Bronchial epithelial cell (primary cell): ENCODE measurements at regions not wholly inside any gene's neighbourhood (a gene's known extent, or its start where the extent isn't known, plus 50 kb on each side); places are given as distances from the start of the nearest gene placed in this dataset.
A peak's percentile ranks its signal among the peaks of the same experiment; 100 is the strongest.
"Not testable (repeated sequence)": the region's sequence is repeated elsewhere in the genome, so short reads cannot be mapped to it uniquely, and the experiment has no call there.

ENCODE experiments used
- DNase-seq: peaks from one replicate; pipeline ENCODE4 v3.0.0-alpha.2; 2010; ENCODE audit warnings: low read depth
- FAIRE-seq: peaks from 2 replicates; lab custom pipeline; 2011; peaks lifted over from hg19 to GRCh38; lab: Jason Lieb, UNC
- H3K27me3 ChIP-seq: 2 replicates; pipeline ENCODE4 v1.5.1; 2011; ENCODE audit warnings: low read length; ENCODE audit not compliant: control insufficient read depth, insufficient read depth
- H3K36me3 ChIP-seq: 2 replicates; pipeline ENCODE4 v1.5.1; 2011; ENCODE audit warnings: low read length; ENCODE audit not compliant: control insufficient read depth, insufficient read depth
- H3K4me3 ChIP-seq: 2 replicates; pipeline ENCODE4 v1.5.1; 2011; ENCODE audit warnings: mild to moderate bottlenecking, low read depth, low read length, control low read depth
- CTCF ChIP-seq: IDR thresholded peaks from 2 replicates; pipeline ENCODE4 v1.5.1; 2011; ENCODE audit warnings: mild to moderate bottlenecking, moderate library complexity, low read length, control low read depth, inconsistent platforms; ENCODE audit not compliant: insufficient read depth, severe bottlenecking

GRCh38 chr5:124178050-124178449 lies 568.4 kb downstream of the ZNF608 start:
- H3K36me3 ChIP-seq, result no peaks in the 10 kb centered on the region
- no peak for DNase-seq
- no peak for FAIRE-seq
- H3K4me3 ChIP-seq, result no peak overlapping the region
- TF ChIP-seq CTCF, result no peak
- no peaks in the 10 kb centered on the region for H3K27me3 ChIP-seq

GRCh38 chr5:124176692-124177091 lies 569.7 kb downstream of the ZNF608 start:
- H3K4me3 ChIP-seq, result no peak overlapping the region
- FAIRE-seq, result no peak
- DNase-seq, result no peak

GRCh38 chr5:124173386-124173785 lies 573.1 kb downstream of the ZNF608 start:
- Histone ChIP-seq H3K27me3 (no peaks in the 10 kb centered on the region), H3K36me3 (no peaks in the 10 kb centered on the region), H3K4me3 (no peak overlapping the region)
- DNase-seq (no peak), FAIRE-seq (no peak)
- TF ChIP-seq CTCF, result no peak

More at GRCh38 chr5:124176692-124177091, 569.7 kb downstream of the ZNF608 start:
- Histone ChIP-seq H3K36me3 (no peaks in the 10 kb centered on the region), H3K27me3 (no peaks in the 10 kb centered on the region)
- TF ChIP-seq CTCF, result no peak

GRCh38 chr5:124172389-124173003 lies 573.9 kb downstream of the ZNF608 start:
- Histone ChIP-seq H3K27me3 (no peaks in the 10 kb centered on the region), H3K4me3 (no peak overlapping the region), H3K36me3 (no peaks in the 10 kb centered on the region)
- DNase-seq, result no peak
- FAIRE-seq, result no peak
- no peak for TF ChIP-seq CTCF

GRCh38 chr5:124168093-124168492 lies 578.3 kb downstream of the ZNF608 start:
- H3K36me3 ChIP-seq, H3K4me3 ChIP-seq, FAIRE-seq, H3K27me3 ChIP-seq, DNase-seq: not testable (repeated sequence)

GRCh38 chr5:124162767-124163532 lies 583.5 kb downstream of the ZNF608 start:
- Histone ChIP-seq H3K27me3 (no peaks in the 10 kb centered on the region), H3K36me3 (no peaks in the 10 kb centered on the region), H3K4me3 (no peak overlapping the region)
- DNase-seq (peak; percentile 76), FAIRE-seq (no peak)
- TF ChIP-seq CTCF, result no peak
